OCI-LY3 (cell line): ENCODE measurements at regions not wholly inside any gene's neighbourhood (a gene's known extent, or its start where the extent isn't known, plus 50 kb on each side); places are given as distances from the start of the nearest gene placed in this dataset.
"Not testable (repeated sequence)": the region's sequence is repeated elsewhere in the genome, so short reads cannot be mapped to it uniquely, and the experiment has no call there.

ENCODE experiments used
- H2AFZ ChIP-seq: fragments of 200-600, 300-600 bp; shearing (Covaris generic); 2 replicates; pipeline ENCODE4 v1.6.0; 2014; ENCODE audit warnings: antibody characterized with exemption, low read depth, low read length
- H3K27ac ChIP-seq: fragments of 200-600, 300-600 bp; sonication (generic); 2 replicates; pipeline ENCODE4 v1.5.1; 2014; ENCODE audit warnings: mild to moderate bottlenecking, low read length, moderate library complexity, mixed read lengths
- H3K27me3 ChIP-seq: fragments of 200-600, 300-600 bp; sonication (generic); 2 replicates; pipeline ENCODE4 v1.6.1; 2014; ENCODE audit warnings: low read depth, low read length, mixed read lengths
- H3K36me3 ChIP-seq: fragments of 200-600, 300-600 bp; sonication (generic); replicated peaks from 2 replicates; pipeline ENCODE3; 2014; ENCODE audit warnings: low read depth, low read length, mixed read lengths
- H3K4me1 ChIP-seq: fragments of 300-600, 200-600 bp; sonication (generic); 2 replicates; pipeline ENCODE4 v1.6.1; 2014; ENCODE audit warnings: low read length, mixed read lengths
- H3K4me2 ChIP-seq: fragments of 200-600, 300-600 bp; sonication (generic); 2 replicates; pipeline ENCODE4 v1.6.1; 2014; ENCODE audit warnings: low read length, mixed read lengths
- H3K4me3 ChIP-seq: fragments of 300-600, 200-600 bp; sonication (generic); 2 replicates; pipeline ENCODE4 v1.5.1; 2014; ENCODE audit warnings: antibody characterized with exemption, mild to moderate bottlenecking, low read length, moderate library complexity
- H3K79me2 ChIP-seq: fragments of 300-600, 200-600 bp; shearing (Covaris generic); 2 replicates; pipeline ENCODE4 v1.6.1; 2014; ENCODE audit warnings: mild to moderate bottlenecking, low read length, mixed read lengths
- H3K9ac ChIP-seq: fragments of 300-600, 200-600 bp; shearing (Covaris generic); 2 replicates; pipeline ENCODE4 v1.6.0; 2014; ENCODE audit warnings: mild to moderate bottlenecking, low read length, moderate library complexity
- H3K9me3 ChIP-seq: fragments of 200-600, 300-600 bp; shearing (Covaris generic); 2 replicates; pipeline ENCODE4 v1.6.1; 2014; ENCODE audit warnings: low read length, mixed read lengths; ENCODE audit not compliant: insufficient read depth
- H4K20me1 ChIP-seq: fragments of 200-600, 300-600 bp; sonication (generic); 2 replicates; pipeline ENCODE4 v1.6.1; 2016; ENCODE audit warnings: low read length, mixed read lengths; ENCODE audit not compliant: insufficient read depth
- CTCF ChIP-seq: fragments of 200-600, 300-600 bp; sonication (generic); IDR thresholded peaks from 2 replicates; pipeline ENCODE4 v1.5.1; 2014; ENCODE audit warnings: antibody characterized with exemption, low read length, low read depth
- EZH2phosphoT487 ChIP-seq: fragments of 200-600 bp; shearing (Covaris generic); IDR thresholded peaks from 2 replicates; pipeline ENCODE4 v1.6.1; 2018; ENCODE audit warnings: antibody characterized with exemption, mixed run types, low read depth

- not testable (repeated sequence) for H3K27ac ChIP-seq, H3K79me2 ChIP-seq, H2AFZ ChIP-seq, H3K36me3 ChIP-seq, H3K4me3 ChIP-seq, H3K9me3 ChIP-seq, H3K9ac ChIP-seq, H4K20me1 ChIP-seq
- H3K27me3 ChIP-seq = peaks cover 19% of the 10 kb centered on the region
- H3K4me2 ChIP-seq = peak overlapping the region; percentile 17; the same call in 1 of the 2 replicates
- peak; percentile 17; the same call in 1 of the 2 replicates for TF ChIP-seq CTCF
- peaks cover 14% of the 10 kb centered on the region for H3K4me1 ChIP-seq
Observed at GRCh38 chr14:106810168-106810567, 1283.8 kb downstream of the TMEM121 start.

GRCh38 chr14:106811162-106811561 is 1284.8 kb downstream of the TMEM121 start:
- H3K79me2 ChIP-seq = no peaks in the 10 kb centered on the region
- peaks cover 20% of the 10 kb centered on the region for H3K27me3 ChIP-seq
- H4K20me1 ChIP-seq = no peaks in the 10 kb centered on the region
- H3K36me3 ChIP-seq = no peaks in the 10 kb centered on the region
- no peak overlapping the region for H3K9ac ChIP-seq
- no peak overlapping the region for H3K27ac ChIP-seq
- H2AFZ ChIP-seq = no peak overlapping the region
- no peak overlapping the region for H3K4me2 ChIP-seq
- H3K4me1 ChIP-seq = peaks cover 14% of the 10 kb centered on the region
- TF ChIP-seq CTCF (no peak), EZH2phosphoT487 (no peak)
- H3K4me3 ChIP-seq = no peak overlapping the region
- H3K9me3 ChIP-seq = no peaks in the 10 kb centered on the region

- TF ChIP-seq CTCF (no peak), EZH2phosphoT487 (no peak)
- H3K27me3 ChIP-seq = peaks cover 19% of the 10 kb centered on the region; the same call in 1 of the 2 replicates
- H2AFZ ChIP-seq = no peak overlapping the region
- no peaks in the 10 kb centered on the region for H3K36me3 ChIP-seq
- H3K79me2 ChIP-seq = no peaks in the 10 kb centered on the region
- H3K4me2 ChIP-seq = no peak overlapping the region
- H4K20me1 ChIP-seq = no peaks in the 10 kb centered on the region
- H3K4me1 ChIP-seq = peaks cover 14% of the 10 kb centered on the region
- H3K4me3 ChIP-seq = no peak overlapping the region
- H3K9me3 ChIP-seq = no peaks in the 10 kb centered on the region
- H3K9ac ChIP-seq = no peak overlapping the region
- H3K27ac ChIP-seq = no peak overlapping the region
Observed at GRCh38 chr14:106812788-106813476, 1286.5 kb downstream of the TMEM121 start.

- no peaks in the 10 kb centered on the region for H3K79me2 ChIP-seq
Observed at GRCh38 chr14:106813477-106813823, 1287.1 kb downstream of the TMEM121 start.

More at GRCh38 chr14:106813477-106813823, 1287.1 kb downstream of the TMEM121 start:
- TF ChIP-seq EZH2phosphoT487 = no peak
- TF ChIP-seq CTCF = no peak
- no peaks in the 10 kb centered on the region for H4K20me1 ChIP-seq
- H3K4me3 ChIP-seq = no peak overlapping the region
- peaks cover 14% of the 10 kb centered on the region for H3K4me1 ChIP-seq
- no peak overlapping the region for H3K9ac ChIP-seq
- peaks cover 14% of the 10 kb centered on the region; the same call in 1 of the 2 replicates for H3K27me3 ChIP-seq
- no peaks in the 10 kb centered on the region for H3K36me3 ChIP-seq
- no peak overlapping the region for H2AFZ ChIP-seq
- no peak overlapping the region for H3K4me2 ChIP-seq
- no peaks in the 10 kb centered on the region for H3K9me3 ChIP-seq
- H3K27ac ChIP-seq = no peak overlapping the region
